ENCODE measurements at regions not wholly inside any gene's neighbourhood (a gene's known extent, or its start where the extent isn't known, plus 50 kb on each side); places are given as distances from the start of the nearest gene placed in this dataset.
"Not testable (repeated sequence)": the region's sequence is repeated elsewhere in the genome, so short reads cannot be mapped to it uniquely, and the experiment has no call there.

GRCh38 chr16:26493751-26494150 is 573.0 kb upstream of the C16orf82 start:
- DNase-seq (ENCODE audit: low read depth in 2 of 2, low spot score in 1 of 2), result no peak

- DNase-seq (ENCODE audit: low read depth in 2 of 2, low spot score in 1 of 2), result no peak
Measured at GRCh38 chr16:26497896-26498295, 568.8 kb upstream of the C16orf82 start.

- DNase-seq (ENCODE audit: low read depth in 2 of 2, low spot score in 1 of 2), result no peak
Measured at GRCh38 chr16:26500326-26500725, 566.4 kb upstream of the C16orf82 start.

DNA sequence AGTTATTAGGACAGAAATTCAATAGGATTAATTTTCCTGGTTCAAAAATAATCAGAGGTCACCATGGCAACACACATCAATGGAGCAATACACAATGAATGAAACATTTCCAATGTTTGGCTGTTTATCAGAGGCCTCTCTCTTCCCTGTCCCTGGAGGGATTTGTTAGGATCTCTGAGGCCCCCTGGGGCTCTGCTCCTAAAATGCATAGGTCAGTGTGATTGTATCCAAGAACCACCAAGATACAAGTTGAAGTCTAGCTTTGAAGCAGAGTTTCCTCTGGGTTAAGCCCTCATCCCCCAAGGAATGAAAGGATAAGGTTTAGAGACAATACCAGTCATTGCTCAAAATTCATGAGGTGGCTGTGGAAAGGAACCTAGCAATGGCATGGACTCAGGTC is 561.2 kb upstream of the C16orf82 start:
- DNase-seq (ENCODE audit: low read depth in 2 of 2, low spot score in 1 of 2), result no peak

- DNase-seq (ENCODE audit: low read depth in 2 of 2, low spot score in 1 of 2), result not testable (repeated sequence)
Measured at GRCh38 chr16:26508946-26509345, 557.8 kb upstream of the C16orf82 start.

DNA sequence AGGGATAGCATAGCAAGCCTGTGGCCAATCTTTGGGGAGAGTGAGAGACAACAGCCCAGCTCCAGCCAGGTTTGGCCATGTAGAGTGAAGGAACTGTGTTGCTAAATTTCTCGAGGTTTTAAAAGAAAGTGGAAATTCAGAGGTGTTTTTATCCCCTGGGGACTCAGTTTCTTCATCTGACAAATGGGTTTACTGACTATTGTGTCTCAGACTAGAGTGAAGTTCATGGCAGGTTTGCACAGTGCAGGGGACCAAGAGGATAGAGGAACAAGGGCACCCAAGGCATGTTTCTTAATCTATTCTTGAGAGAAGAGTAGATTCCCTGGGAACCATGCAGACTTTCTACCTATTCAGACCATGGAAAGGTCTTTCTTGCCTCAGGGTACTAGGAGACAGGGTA is 555.8 kb upstream of the C16orf82 start:
- DNase-seq (ENCODE audit: low read depth in 2 of 2, low spot score in 1 of 2), result no peak

DNA sequence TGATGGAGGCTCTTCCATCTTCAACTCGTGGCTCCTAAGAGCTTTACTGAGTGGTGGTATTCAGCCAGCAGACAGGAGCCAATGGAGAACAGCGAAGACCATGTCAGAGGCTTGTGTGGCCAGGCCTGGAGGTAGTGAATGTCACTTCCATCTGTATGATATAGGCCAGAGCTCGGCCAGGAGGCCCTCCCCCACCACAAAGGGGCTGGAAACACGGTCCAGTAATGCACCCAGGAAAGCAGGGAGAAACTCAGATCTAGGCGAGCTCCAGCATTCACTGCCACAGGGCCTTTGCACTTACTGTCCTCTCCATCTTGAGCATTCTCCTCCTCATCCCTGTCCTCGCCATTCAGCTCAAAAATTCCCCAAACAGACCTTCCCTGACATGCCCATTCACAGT is 555.3 kb upstream of the C16orf82 start:
- no peak for DNase-seq (ENCODE audit: low read depth in 2 of 2, low spot score in 1 of 2)

GRCh38 chr16:26521626-26522025 is 545.1 kb upstream of the C16orf82 start:
- no peak for DNase-seq (ENCODE audit: low read depth in 2 of 2, low spot score in 1 of 2)

GRCh38 chr16:26524281-26524680 is 542.4 kb upstream of the C16orf82 start:
- DNase-seq (ENCODE audit: low read depth in 2 of 2, low spot score in 1 of 2), result no peak

GRCh38 chr16:26524846-26525245 is 541.9 kb upstream of the C16orf82 start:
- DNase-seq (ENCODE audit: low read depth in 2 of 2, low spot score in 1 of 2), result no peak

DNA sequence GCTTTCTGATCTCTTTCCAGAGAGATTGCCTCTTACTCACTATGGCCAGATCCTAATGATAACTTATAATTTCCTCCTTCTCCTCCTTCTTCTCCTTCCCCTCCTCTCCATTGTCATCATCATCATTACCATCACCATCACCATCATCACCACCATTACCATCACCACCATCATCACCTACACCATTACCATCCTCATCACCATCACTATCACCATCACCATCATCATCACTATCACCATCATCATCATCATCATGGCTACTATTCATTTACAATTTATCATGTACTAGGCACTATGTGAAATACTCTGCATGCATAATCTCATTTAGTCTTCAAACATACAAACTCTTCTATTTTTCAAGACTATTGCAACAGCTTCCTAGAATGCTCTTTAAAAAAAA is 540.9 kb upstream of the C16orf82 start:
- DNase-seq (ENCODE audit: low read depth in 2 of 2, low spot score in 1 of 2), result no peak

GRCh38 chr16:26526633-26527032 is 540.1 kb upstream of the C16orf82 start:
- DNase-seq (ENCODE audit: low read depth in 2 of 2, low spot score in 1 of 2), result no peak

DNA sequence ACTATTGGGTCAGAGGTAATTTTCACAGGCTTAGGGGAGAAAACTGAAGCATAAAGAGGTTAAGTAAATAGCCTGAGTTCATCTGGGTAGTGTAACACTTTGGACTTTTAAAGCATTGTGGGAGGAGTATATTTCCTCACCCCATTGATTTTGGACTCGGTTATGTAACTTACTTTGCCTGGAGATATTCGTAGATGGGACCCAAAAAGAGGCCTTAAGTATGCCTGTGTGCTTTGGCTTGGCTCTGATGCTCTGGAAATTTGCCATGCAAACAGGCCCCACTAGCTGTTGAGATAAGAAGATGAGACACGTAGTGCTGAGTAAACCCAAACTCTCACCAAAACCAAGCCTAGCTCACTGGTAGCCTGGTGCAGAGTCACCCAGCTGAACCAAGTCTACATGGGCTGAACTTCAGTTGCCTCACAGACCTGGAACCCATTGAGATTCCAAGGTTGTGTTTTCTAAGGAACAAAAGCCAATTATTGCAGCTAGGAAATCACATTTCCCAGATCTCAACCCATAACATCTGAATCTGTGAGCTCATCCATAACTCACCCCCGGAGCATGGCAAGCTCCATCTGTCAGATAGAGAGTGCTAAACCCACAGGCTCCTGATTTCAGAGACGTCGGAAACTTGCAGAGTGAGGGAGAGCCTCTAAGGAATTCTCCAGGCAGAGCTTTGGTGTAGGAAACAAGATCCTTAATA is 536.0 kb upstream of the C16orf82 start:
- no peak for DNase-seq (ENCODE audit: low read depth in 2 of 2, low spot score in 1 of 2)

- no peak for DNase-seq (ENCODE audit: low read depth in 2 of 2, low spot score in 1 of 2)
Measured at GRCh38 chr16:26531290-26531730, 535.4 kb upstream of the C16orf82 start.

DNA sequence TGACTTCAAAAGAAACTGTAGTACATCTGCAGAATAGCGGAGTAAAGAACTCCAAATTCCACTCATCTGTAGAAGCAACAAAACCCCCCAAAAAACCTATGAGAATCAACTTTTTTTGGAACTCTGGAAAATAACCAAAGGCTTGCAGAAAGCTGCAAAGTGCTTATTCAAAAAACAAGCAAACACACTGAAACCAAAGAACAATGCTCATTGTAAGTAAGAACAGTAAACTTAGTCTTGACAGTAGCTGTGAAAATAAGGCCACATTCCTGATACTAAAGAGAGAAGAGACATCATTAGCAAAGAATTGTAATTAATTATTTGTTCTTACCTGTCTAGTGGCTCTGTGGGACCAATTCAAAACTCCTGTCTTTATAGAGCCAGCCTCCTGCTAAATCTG is 534.3 kb upstream of the C16orf82 start:
- no peak for DNase-seq (ENCODE audit: low read depth in 2 of 2, low spot score in 1 of 2)

DNA sequence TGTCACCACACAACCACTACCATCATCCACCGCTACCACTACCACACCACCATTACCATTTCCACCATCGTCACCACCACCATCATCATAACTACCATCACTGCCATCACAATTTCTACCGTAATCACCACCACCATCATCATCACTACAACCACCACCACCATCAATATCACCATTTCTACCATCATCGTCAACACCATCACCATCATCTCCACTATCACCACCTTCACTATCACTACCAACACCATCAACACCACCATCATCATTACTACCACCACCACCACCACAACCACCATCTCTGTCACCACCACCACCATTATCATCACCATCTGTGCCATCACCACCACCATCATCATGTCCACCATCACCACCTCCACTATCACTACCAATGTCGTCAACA is 524.5 kb upstream of the C16orf82 start:
- no peak for DNase-seq (ENCODE audit: low read depth in 2 of 2, low spot score in 1 of 2)

- no peak for DNase-seq (ENCODE audit: low read depth in 2 of 2, low spot score in 1 of 2)
Measured at GRCh38 chr16:26546573-26546972, 520.2 kb upstream of the C16orf82 start.

DNA sequence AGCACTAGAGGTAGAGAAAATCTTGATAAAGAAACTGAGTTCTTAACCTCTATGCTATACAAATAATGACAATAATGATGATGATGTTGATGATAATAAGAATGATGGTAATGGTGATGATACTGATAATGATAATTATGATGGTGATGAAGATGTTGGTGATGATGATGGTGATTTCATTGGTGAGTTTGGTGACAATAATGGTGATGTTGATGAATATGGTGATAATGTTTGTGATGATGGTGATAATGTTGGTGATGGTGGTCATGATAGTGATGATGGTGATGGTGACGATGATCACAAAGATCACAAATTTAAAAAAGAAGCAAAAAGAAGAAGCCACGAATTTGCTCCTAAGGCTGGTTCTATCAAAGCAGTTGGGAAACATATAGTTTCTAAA is 519.0 kb upstream of the C16orf82 start:
- DNase-seq (ENCODE audit: low read depth in 2 of 2, low spot score in 1 of 2), result no peak

DNA sequence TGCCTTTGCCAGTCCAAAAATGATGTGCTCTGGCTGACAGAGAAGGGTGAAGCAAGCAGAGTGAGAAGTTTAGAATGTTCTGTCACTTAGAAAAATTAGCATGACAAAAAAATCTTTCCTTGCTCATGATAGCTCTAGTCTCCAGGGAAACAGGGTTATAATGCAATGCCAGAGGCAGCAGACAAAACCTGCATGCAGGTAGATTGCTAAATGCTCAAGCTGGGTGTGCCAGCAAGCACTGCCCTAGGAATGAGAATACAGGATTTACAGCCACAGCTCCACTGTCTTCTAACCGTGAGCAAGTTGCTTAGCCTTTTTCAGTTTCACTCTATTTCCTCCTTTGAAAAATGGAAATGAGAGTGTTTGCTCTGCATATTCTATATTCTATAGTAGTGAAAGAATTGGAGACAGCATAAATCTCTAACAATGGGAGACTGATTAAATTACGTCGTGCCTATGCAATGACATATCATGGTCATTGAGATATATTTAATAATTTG is 516.6 kb upstream of the C16orf82 start:
- DNase-seq (ENCODE audit: low read depth in 2 of 2, low spot score in 1 of 2), result no peak

- no peak for DNase-seq (ENCODE audit: low read depth in 2 of 2, low spot score in 1 of 2)
Measured at GRCh38 chr16:26554030-26554429, 512.7 kb upstream of the C16orf82 start.

DNA sequence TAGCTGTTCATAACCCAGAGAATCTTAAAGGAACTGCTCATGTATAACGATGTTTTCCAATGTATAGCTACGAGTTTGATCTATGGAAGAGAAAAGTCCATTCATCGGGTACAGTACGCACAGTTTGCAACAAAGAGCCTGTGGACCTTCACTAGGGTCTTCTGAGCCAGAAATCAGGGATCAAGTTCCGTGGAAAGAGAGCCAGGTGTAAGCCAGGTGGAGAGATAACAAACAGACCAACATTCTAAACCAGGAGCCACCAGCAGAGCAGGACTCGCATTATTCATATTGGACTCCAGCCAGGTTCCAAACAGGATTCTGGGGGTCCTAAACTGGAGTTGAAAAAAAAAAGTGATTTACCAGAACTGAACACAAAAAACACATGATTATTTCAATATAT is 505.4 kb upstream of the C16orf82 start:
- DNase-seq (ENCODE audit: low read depth in 2 of 2, low spot score in 1 of 2), result no peak

DNA sequence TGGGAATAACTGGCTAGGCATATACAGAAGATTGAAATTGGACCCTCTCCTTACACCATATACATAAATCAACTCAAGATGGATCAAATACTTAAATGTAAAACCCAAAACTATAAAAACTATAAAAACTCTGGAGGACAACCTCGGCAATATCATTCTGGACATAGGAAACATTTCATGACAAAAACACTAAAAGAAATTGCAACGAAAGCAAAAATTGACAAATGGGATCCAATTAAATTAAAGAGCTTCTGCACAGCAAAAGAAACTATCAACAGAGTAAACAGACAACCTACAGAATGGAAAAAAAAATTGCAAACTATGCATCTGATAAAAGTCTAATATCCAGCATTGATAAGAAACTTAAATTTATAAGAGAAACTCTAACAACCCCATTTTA is 503.7 kb upstream of the C16orf82 start:
- no peak for DNase-seq (ENCODE audit: low read depth in 2 of 2, low spot score in 1 of 2)

- no peak for DNase-seq (ENCODE audit: low read depth in 2 of 2, low spot score in 1 of 2)
Measured at GRCh38 chr16:26567356-26567755, 499.4 kb upstream of the C16orf82 start.
